Occipital lobe (tissue), 1 donor: ENCODE measurements at regions not wholly inside any gene's neighbourhood (a gene's known extent, or its start where the extent isn't known, plus 50 kb on each side); places are given as distances from the start of the nearest gene placed in this dataset.

Source experiments
- DNase-seq: peaks from one replicate; lab custom pipeline; 2025; lab: John Stamatoyannopoulos, UW

GRCh38 chr17:69605571-69605970 lies 191.1 kb downstream of the MAP2K6 start:
- DNase-seq, result no peak

GRCh38 chr17:69606142-69606800 lies 191.8 kb downstream of the MAP2K6 start:
- DNase-seq, result no peak

GRCh38 chr17:69607162-69607834 lies 192.8 kb downstream of the MAP2K6 start:
- DNase-seq, result peak; percentile 51

- DNase-seq, result no peak
Observed at GRCh38 chr17:69608141-69608540, 193.6 kb downstream of the MAP2K6 start.

- no peak for DNase-seq
Observed at GRCh38 chr17:69608808-69609472, 194.4 kb downstream of the MAP2K6 start.

- DNase-seq, result no peak
Observed at GRCh38 chr17:69609473-69610305, 195.2 kb downstream of the MAP2K6 start.

- no peak for DNase-seq
Observed at GRCh38 chr17:69620363-69620762, 205.9 kb downstream of the MAP2K6 start.

- no peak for DNase-seq
Observed at GRCh38 chr17:69625474-69625873, 211.0 kb downstream of the MAP2K6 start.

GRCh38 chr17:69630056-69630635 lies 215.6 kb downstream of the MAP2K6 start:
- no peak for DNase-seq

- DNase-seq, result no peak
Observed at GRCh38 chr17:69634844-69635243, 220.3 kb downstream of the MAP2K6 start.

GRCh38 chr17:69637446-69638156 lies 223.1 kb downstream of the MAP2K6 start:
- no peak for DNase-seq

- DNase-seq, result no peak
Observed at GRCh38 chr17:69639096-69639495, 224.6 kb downstream of the MAP2K6 start.

- DNase-seq, result no peak
Observed at GRCh38 chr17:69640073-69640472, 225.6 kb downstream of the MAP2K6 start.

- no peak for DNase-seq
Observed at GRCh38 chr17:69643686-69644085, 229.2 kb downstream of the MAP2K6 start.

- DNase-seq, result no peak
Observed at GRCh38 chr17:69646729-69647128, 232.2 kb downstream of the MAP2K6 start.

GRCh38 chr17:69650881-69651280 lies 236.4 kb downstream of the MAP2K6 start:
- no peak for DNase-seq

GRCh38 chr17:69651921-69652320 lies 237.4 kb downstream of the MAP2K6 start:
- DNase-seq, result no peak

GRCh38 chr17:69654981-69655855 lies 240.7 kb downstream of the MAP2K6 start:
- DNase-seq, result no peak

GRCh38 chr17:69655902-69656301 lies 241.4 kb downstream of the MAP2K6 start:
- no peak for DNase-seq
